ENCODE measurements at regions not wholly inside any gene's neighbourhood (a gene's known extent, or its start where the extent isn't known, plus 50 kb on each side); places are given as distances from the start of the nearest gene placed in this dataset.

DNA sequence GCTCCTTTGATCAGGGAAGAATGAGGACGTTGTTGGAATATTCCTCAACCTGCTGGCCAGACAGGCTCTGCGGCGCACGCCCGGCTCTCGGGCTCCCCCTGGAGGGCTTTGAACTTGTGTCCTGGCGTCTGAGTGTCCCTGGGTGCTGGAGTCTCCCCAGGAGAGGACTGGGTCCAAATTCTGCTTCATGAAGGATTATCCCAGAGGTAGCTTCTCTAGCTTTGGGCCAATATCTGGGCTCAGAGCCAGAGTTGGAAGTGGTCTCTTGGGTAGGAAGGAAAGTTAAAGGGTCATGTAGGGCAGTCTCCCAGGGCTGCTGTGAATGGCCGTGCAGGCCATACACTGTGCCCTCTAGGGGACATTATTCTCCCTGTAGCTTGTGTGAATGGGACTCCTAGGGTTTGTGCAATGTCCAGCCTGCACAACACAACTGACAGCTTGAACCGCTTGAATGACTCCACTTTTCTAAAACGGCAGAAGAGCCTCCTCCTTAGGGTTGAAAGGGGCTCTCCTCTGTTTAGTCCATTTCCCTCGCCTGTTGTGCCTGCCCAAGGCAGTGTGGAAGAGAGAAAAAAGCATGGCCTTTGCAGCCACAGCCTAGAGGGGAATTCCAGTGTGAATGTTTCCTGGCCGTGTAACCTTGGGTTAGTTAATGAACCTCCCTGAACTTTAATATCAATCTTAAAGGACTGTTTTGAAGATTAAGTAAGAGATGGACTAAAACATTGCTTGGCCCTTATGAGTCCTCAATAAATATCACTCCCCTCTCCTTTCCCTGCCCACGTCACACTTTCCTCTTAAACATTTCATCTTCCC lies 111.2 kb upstream of the THY1 start:
- Histone ChIP-seq H3K36me3 (no peaks in the 10 kb centered on the region), H3K9me3 (no peaks in the 10 kb centered on the region), H3K27ac (no peak overlapping the region), H3K4me3 (no peak overlapping the region), H3K27me3 (no peaks in the 10 kb centered on the region), H3K4me1 (no peaks in the 10 kb centered on the region)
- ATAC-seq (ENCODE audit: low FRiP score in 2 of 2), result peak; percentile 66 to 92
- TF ChIP-seq EP300 (IDR thresholded peaks at IDR 0.05), result no peak
- peak; percentile 52 to 80 (median 65) for TF ChIP-seq CTCF (IDR thresholded peaks at IDR 0.05)
- DNase-seq, result peak; percentile 53 to 95
- WGBS, 2 donors, result 25 to 28% methylated on average over 13 of the region's 13 CpGs

GRCh38 chr11:119533462-119533861 lies 110.5 kb upstream of the THY1 start:
- no peaks in the 10 kb centered on the region for H3K9me3 ChIP-seq
- H3K4me1 ChIP-seq, result no peaks in the 10 kb centered on the region
- H3K27me3 ChIP-seq, result no peaks in the 10 kb centered on the region
- WGBS, 2 donors, result 60 to 72% methylated on average over 10 of the region's 10 CpGs
- no peak overlapping the region for H3K4me3 ChIP-seq
- ATAC-seq (ENCODE audit: low FRiP score in 2 of 2) (peak in 1 of 2 donors; percentile 6), DNase-seq (no peak)
- no peak for TF ChIP-seq POLR2A (IDR thresholded peaks at IDR 0.05)
- H3K27ac ChIP-seq, result no peak overlapping the region
- no peaks in the 10 kb centered on the region for H3K36me3 ChIP-seq

GRCh38 chr11:119532551-119532950 lies 109.6 kb upstream of the THY1 start:
- no peaks in the 10 kb centered on the region for H3K36me3 ChIP-seq
- no peaks in the 10 kb centered on the region for H3K9me3 ChIP-seq
- DNase-seq, result no peak
- TF ChIP-seq POLR2A (IDR thresholded peaks at IDR 0.05), result no peak
- TF ChIP-seq CTCF (IDR thresholded peaks at IDR 0.05), result no peak
- TF ChIP-seq POLR2AphosphoS5 (IDR thresholded peaks at IDR 0.05), result no peak
- ATAC-seq (ENCODE audit: low FRiP score in 2 of 2), result no peak
- H3K27me3 ChIP-seq, result no peaks in the 10 kb centered on the region
- H3K27ac ChIP-seq, result no peak overlapping the region
- H3K4me1 ChIP-seq, result no peaks in the 10 kb centered on the region
- H3K4me3 ChIP-seq, result no peak overlapping the region
- WGBS, 2 donors, result 65 to 80% methylated on average over 2 of the region's 2 CpGs

- H3K9me3 ChIP-seq, result no peaks in the 10 kb centered on the region
- TF ChIP-seq POLR2A (IDR thresholded peaks at IDR 0.05), result no peak
- no peak for TF ChIP-seq POLR2AphosphoS5 (IDR thresholded peaks at IDR 0.05)
- no peak for TF ChIP-seq EP300 (IDR thresholded peaks at IDR 0.05)
- no peak for TF ChIP-seq CTCF (IDR thresholded peaks at IDR 0.05)
- ATAC-seq (ENCODE audit: low FRiP score in 2 of 2) (no peak), DNase-seq (no peak)
- no peak overlapping the region for H3K4me3 ChIP-seq
- H3K4me1 ChIP-seq, result no peaks in the 10 kb centered on the region
- H3K36me3 ChIP-seq, result no peaks in the 10 kb centered on the region
- no peaks in the 10 kb centered on the region for H3K27me3 ChIP-seq
- 81 to 82% methylated on average over 8 of the region's 8 CpGs for WGBS, 2 donors
- no peak overlapping the region for H3K27ac ChIP-seq
Measured at GRCh38 chr11:119531623-119532022, 108.7 kb upstream of the THY1 start.

GRCh38 chr11:119531056-119531455 lies 108.1 kb upstream of the THY1 start:
- Histone ChIP-seq H3K9me3 (no peaks in the 10 kb centered on the region), H3K27ac (no peak overlapping the region), H3K4me1 (no peaks in the 10 kb centered on the region), H3K36me3 (no peaks in the 10 kb centered on the region), H3K27me3 (no peaks in the 10 kb centered on the region), H3K4me3 (no peak overlapping the region)
- DNase-seq (peak in 1 of 2 donors; percentile 10), ATAC-seq (ENCODE audit: low FRiP score in 2 of 2) (no peak)
- no peak for TF ChIP-seq POLR2AphosphoS5 (IDR thresholded peaks at IDR 0.05)
- no peak for TF ChIP-seq CTCF (IDR thresholded peaks at IDR 0.05)
- no peak for TF ChIP-seq POLR2A (IDR thresholded peaks at IDR 0.05)
- no peak for TF ChIP-seq EP300 (IDR thresholded peaks at IDR 0.05)
- 64 to 78% methylated on average over 1 to 3 of the region's 3 CpGs for WGBS, 2 donors
